Mammary epithelial cell (primary cell): ENCODE measurements at regions not wholly inside any gene's neighbourhood (a gene's known extent, or its start where the extent isn't known, plus 50 kb on each side); places are given as distances from the start of the nearest gene placed in this dataset.

ENCODE experiments used
- CTCF ChIP-seq, 2 donors: IDR thresholded peaks in 1 of 2; conservative IDR thresholded peaks in 1 of 2; 2 replicates each; pipeline ENCODE4 v1.5.1; 2011 to 2012; ENCODE audit warnings: inconsistent platforms in 2 of 2, low read length in 2 of 2, mild to moderate bottlenecking in 2 of 2, control low read depth in 1 of 2, low read depth in 1 of 2; ENCODE audit not compliant: insufficient read depth in 1 of 2; ENCODE audit errors: extremely low read depth in 1 of 2
- EZH2 ChIP-seq: IDR thresholded peaks from 2 replicates; pipeline ENCODE4 v1.6.1; 2012; ENCODE audit warnings: low read length, inconsistent platforms, borderline replicate concordance

- no peak for TF ChIP-seq CTCF (conservative IDR thresholded peaks at IDR 0.05 in 1 of 2, IDR thresholded peaks at IDR 0.05 in 1 of 2; ENCODE audit: extremely low read depth in 1 of 2, insufficient read depth in 1 of 2, low read depth in 1 of 2, low read length in 2 of 2)
- no peak for TF ChIP-seq EZH2
Observed at GRCh38 chr4:123081971-123082370, 159.6 kb upstream of the NUDT6 start.
